ENCODE measurements at regions not wholly inside any gene's neighbourhood (a gene's known extent, or its start where the extent isn't known, plus 50 kb on each side); places are given as distances from the start of the nearest gene placed in this dataset.

DNA sequence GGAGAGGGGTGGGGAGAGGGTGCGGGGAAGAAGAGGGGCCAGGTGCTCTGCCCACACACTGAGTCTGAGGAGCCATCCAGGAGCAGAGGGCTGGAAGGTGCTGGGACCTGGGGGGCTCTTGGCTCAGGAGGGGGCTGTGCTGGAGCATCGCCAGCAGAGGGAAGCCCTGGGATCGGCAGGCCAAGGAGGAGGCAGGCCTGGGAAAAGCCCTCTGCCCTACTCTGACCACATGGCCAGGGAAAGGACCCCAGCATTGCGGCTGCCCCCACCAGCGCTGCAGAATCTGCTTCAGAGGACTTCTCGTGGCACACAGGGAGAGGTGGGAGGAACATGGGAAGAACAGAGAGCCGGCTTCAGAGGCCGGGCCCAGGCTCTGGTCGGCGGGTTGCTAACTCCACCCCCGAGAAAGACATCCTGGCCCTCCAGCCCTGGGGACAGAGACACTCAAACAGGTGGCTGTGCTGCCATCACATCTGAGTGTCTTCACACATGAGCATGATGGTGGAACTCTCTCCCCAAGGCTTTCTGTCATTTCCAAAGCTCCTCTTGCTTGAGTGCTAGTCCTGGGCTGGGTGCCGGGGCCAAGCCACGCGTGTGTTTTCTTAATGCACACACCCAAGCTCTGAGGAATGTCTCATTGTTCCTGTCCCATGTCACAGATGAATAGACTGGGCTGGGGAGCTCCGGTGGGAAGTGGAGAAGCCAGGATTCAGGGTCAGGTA lies 1378.0 kb downstream of the BRD1 start:
- DNase-seq: no peak

DNA sequence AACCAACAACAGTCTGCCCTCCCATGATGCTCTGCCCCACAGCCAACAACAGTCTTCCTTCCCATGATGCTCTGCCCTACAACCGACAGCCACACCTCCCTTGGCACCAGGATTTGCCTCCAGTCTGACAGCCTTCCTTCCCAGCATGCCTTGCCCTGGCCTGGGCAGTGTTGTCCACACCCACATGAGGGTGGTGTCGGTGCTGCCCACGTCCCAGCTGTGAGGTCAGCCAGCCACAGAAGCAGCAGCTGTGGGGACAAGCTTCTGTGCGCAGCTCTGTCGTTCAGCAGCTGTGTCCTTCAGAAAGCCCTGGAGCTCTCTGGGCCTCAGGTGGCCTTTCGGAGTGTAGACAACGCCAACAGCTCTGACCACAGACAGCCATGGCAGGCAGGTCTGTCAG lies 1378.9 kb downstream of the BRD1 start:
- no peak for DNase-seq

DNA sequence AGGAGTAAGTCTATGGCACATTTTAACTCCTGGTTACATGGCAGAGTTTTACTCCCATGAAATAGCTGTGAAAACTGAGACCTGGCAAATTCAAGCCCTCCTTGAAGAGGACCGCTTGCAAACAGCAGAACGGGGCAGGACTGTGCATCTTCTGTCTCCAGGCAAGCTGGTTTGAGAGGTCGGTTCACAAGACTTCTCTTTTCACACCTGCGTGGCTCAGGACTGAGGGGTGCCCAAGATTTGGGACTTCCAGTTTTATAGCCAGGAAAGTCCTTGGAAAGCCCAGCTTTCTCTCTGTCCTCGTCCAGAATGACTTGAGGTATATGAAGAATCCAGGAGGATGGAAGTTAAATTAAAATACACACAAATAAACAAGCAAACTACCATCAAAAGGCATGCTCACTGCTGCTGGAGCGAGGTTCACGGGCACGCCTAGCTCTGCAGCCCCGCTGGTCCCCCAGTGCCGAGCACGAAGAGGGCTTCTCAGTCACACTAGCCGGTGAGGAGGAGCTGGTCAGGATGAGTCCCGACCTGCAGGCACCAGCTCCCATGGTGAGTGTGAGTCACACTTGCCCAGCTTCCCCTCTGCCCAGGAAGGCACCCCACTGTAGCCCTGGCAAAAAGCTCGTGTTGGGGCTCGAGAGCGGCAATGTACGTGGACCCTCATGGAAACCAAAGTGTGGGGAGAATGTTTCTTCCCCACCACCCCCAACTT lies 1382.4 kb downstream of the BRD1 start:
- DNase-seq: no peak

DNA sequence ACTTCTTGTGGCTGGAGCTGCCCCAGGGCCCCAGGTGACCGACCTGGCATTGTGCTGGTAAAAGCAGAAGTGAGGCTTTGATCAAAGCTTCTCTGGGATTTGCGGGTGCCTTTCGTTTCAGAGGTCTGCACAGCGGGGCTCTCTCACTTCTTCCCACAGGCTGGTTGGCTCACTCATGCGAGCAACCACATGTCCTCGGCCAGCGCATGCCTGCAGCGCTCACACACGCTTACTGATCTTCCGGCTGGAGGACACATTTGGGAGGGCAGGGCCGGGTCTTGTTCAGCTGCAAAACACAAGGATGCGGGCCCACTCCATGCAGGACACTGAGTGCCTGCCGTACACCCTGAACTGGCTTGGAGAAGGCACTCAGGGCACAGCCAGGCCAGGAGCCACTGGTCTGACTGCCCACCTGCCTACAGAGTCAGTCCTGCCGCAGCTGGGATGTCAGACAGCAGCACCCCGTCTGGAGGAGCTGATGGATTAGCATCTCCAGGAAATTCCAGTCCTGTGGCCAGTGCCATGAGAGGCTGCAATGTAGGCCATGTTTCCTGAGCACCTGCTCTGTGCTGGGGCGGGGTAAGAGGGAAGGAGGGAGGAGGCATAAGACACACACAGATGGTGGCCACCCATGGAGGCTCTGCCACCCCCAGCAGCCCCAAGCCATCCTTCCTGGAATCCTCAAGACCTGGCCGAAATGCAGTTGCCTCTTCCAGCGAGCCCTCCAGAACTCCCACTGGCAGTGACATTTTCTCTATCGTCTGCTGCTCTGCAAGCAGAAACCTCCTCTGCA lies 1383.2 kb downstream of the BRD1 start:
- DNase-seq: no peak

GRCh38 chr22:48443680-48444079 lies 1384.0 kb downstream of the BRD1 start:
- no peak for DNase-seq

- DNase-seq: no peak
These were observed 1385.0 kb downstream of the BRD1 start for GRCh38 chr22:48442663-48443062.

GRCh38 chr22:48441553-48441850 lies 1386.2 kb downstream of the BRD1 start:
- DNase-seq: no peak

GRCh38 chr22:48440673-48441552 lies 1386.8 kb downstream of the BRD1 start:
- no peak for DNase-seq

GRCh38 chr22:48440176-48440575 lies 1387.5 kb downstream of the BRD1 start:
- DNase-seq: no peak

- no peak for DNase-seq
These were observed 1388.0 kb downstream of the BRD1 start for GRCh38 chr22:48439560-48440135.

- no peak for DNase-seq
These were observed 1388.7 kb downstream of the BRD1 start for GRCh38 chr22:48438800-48439559.

- DNase-seq: no peak
These were observed 1389.6 kb downstream of the BRD1 start for GRCh38 chr22:48438096-48438495.

DNA sequence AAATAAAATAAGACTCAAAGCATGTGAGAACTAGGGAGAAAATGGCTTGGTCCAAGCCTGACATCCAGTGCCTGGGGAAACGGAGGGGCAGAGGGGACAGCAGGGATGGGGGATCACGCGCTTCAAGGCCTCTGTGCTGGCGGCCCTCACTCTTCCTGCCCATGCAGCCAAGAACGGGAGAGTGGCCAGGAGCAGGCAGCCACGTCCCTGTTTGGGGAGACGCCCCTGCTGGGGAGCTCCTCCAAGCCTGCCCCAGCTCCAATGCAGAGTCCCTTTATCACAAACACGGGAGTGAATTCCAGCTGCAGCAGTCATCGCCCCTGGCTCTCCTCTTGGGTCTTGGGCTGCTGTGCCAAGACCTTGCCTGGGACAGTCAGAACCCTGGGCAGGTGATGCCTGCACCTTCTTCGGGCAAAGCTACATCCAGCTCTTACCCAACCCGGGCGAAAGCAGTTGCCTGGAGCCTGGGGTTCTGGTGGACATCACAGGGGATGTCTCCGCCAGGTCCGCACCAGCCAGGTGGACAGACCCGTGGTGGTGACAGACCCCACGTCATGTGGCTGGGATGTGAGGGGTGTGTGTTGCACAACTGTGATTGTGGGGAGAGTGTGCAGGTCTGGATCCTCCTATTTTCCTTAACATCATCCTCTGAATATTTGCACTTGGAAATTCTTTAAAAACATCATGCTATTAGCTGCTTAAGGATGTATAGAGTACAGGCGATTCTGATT lies 1391.3 kb downstream of the BRD1 start:
- no peak for DNase-seq

- no peak for DNase-seq
These were observed 1392.8 kb downstream of the BRD1 start for GRCh38 chr22:48434868-48435250.

DNA sequence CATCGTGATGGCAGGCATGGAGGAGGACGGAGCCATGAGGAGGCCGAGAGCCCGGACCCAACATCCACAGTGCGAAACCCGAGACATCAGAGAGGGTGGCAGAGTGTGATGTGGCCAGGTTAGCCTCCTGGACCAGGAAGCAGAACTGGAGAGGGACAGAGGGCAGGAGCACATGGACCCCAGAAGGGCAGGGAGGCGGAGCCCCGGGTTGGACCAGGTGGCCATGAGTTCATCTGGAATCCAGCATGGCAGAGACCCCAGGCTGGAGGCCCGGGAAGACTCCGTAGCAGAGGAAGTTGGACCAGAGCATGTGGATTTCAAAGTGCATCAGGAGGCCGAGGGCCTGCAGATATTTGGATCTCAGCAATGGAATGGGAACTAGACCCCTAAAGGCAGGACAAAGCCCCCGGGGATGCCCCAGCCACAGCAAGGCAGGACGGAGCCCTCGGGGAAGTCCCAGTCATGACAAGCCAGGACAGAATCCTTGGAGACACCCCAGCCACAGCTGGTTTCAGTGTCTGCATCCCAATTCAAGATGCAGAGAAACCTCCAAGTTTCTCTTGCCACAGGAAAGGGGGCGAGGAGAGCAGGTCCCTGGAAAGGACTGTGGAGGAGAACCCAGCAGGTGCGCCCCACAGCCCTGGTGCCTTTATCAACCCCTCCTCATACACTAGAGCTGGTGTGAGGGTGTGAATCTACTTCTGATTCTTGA lies 1393.4 kb downstream of the BRD1 start:
- DNase-seq: no peak

DNA sequence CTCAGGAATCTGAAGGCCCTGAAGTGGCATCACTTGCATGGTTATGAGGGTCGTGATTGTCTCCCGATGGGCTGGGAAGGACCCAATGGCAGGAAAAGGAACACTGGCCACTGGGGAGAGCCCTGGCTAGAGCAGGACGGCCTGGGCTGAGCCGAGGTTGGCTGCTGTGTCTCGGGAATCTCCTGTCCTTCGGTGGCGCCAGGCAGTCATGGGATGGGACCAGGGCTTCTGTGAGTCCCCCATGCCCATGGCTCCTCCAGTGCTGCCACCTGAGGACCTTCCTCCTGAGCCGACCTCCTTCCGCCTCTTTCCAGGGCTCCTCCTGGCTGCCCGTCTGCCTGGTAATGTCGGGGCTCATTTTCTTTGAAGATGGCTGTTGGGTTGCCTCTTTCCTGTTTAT lies 1394.0 kb downstream of the BRD1 start:
- DNase-seq: no peak

- no peak for DNase-seq
These were observed 1394.7 kb downstream of the BRD1 start for GRCh38 chr22:48432781-48433518.

GRCh38 chr22:48431536-48432315 lies 1395.9 kb downstream of the BRD1 start:
- DNase-seq: no peak

DNA sequence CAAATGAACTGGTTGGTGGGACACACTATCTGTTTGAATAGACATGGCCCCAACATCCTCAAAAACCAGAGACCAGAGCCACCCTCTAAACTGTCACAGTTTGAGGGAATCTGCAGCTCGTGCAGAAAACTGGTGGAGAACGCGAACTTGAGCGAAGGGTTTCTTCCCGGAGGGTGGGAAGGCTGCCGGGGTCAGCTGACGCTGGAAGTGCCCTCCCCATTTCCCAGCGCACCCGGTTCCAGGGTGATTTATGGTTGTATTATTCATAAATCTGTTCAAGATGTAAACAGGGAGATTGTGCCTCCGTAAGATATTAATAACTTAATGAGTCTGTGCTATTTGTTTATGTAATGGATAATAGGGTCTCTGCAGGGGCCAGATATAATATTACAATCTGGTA lies 1396.7 kb downstream of the BRD1 start:
- no peak for DNase-seq

Measured in CD4-positive, alpha-beta T cell treated with Interleukin-21 for 1 hour (primary cell).